UCSD-AML1 (cell line): ENCODE measurements at regions not wholly inside any gene's neighbourhood (a gene's known extent, or its start where the extent isn't known, plus 50 kb on each side); places are given as distances from the start of the nearest gene placed in this dataset.

Experiments used
- DNase-seq: peaks from one replicate; lab custom pipeline; 2025; ENCODE audit not compliant: unreplicated experiment; lab: John Stamatoyannopoulos, UW

- no peak for DNase-seq
These were observed 590.6 kb downstream of the EPHA7 start for GRCh38 chr6:92828788-92829187.

- DNase-seq: no peak
These were observed 592.3 kb downstream of the EPHA7 start for GRCh38 chr6:92827104-92827503.

- DNase-seq: no peak
These were observed 592.7 kb downstream of the EPHA7 start for GRCh38 chr6:92826633-92827032.

GRCh38 chr6:92822222-92822621 is 597.1 kb downstream of the EPHA7 start:
- DNase-seq: no peak

- DNase-seq: no peak
These were observed 598.8 kb downstream of the EPHA7 start for GRCh38 chr6:92820601-92821000.

- DNase-seq: peak; percentile 8
These were observed 608.4 kb downstream of the EPHA7 start for GRCh38 chr6:92810913-92811312.

GRCh38 chr6:92806254-92806653 is 613.1 kb downstream of the EPHA7 start:
- DNase-seq: no peak

GRCh38 chr6:92791403-92791802 is 628.0 kb downstream of the EPHA7 start:
- DNase-seq: no peak

GRCh38 chr6:92790381-92790780 is 629.0 kb downstream of the EPHA7 start:
- no peak for DNase-seq

- no peak for DNase-seq
These were observed 635.1 kb downstream of the EPHA7 start for GRCh38 chr6:92784235-92784634.

- DNase-seq: no peak
These were observed 639.6 kb downstream of the EPHA7 start for GRCh38 chr6:92779746-92780145.

- no peak for DNase-seq
These were observed 642.1 kb downstream of the EPHA7 start for GRCh38 chr6:92777146-92777740.

- DNase-seq: no peak
These were observed 648.8 kb downstream of the EPHA7 start for GRCh38 chr6:92770540-92770939.

GRCh38 chr6:92767101-92767500 is 652.3 kb downstream of the EPHA7 start:
- DNase-seq: no peak

GRCh38 chr6:92763680-92764079 is 655.7 kb downstream of the EPHA7 start:
- no peak for DNase-seq

GRCh38 chr6:92763274-92763584 is 656.1 kb downstream of the EPHA7 start:
- DNase-seq: no peak

- no peak for DNase-seq
These were observed 656.7 kb downstream of the EPHA7 start for GRCh38 chr6:92762443-92763273.

GRCh38 chr6:92759178-92759577 is 660.2 kb downstream of the EPHA7 start:
- no peak for DNase-seq

GRCh38 chr6:92757925-92758324 is 661.4 kb downstream of the EPHA7 start:
- no peak for DNase-seq

- DNase-seq: no peak
These were observed 662.4 kb downstream of the EPHA7 start for GRCh38 chr6:92756912-92757311.

GRCh38 chr6:92753956-92754355 is 665.4 kb downstream of the EPHA7 start:
- DNase-seq: no peak

- no peak for DNase-seq
These were observed 667.2 kb downstream of the EPHA7 start for GRCh38 chr6:92752114-92752513.

- no peak for DNase-seq
These were observed 671.2 kb downstream of the EPHA7 start for GRCh38 chr6:92748131-92748530.
